ENCODE measurements at regions not wholly inside any gene's neighbourhood (a gene's known extent, or its start where the extent isn't known, plus 50 kb on each side); places are given as distances from the start of the nearest gene placed in this dataset.

DNA sequence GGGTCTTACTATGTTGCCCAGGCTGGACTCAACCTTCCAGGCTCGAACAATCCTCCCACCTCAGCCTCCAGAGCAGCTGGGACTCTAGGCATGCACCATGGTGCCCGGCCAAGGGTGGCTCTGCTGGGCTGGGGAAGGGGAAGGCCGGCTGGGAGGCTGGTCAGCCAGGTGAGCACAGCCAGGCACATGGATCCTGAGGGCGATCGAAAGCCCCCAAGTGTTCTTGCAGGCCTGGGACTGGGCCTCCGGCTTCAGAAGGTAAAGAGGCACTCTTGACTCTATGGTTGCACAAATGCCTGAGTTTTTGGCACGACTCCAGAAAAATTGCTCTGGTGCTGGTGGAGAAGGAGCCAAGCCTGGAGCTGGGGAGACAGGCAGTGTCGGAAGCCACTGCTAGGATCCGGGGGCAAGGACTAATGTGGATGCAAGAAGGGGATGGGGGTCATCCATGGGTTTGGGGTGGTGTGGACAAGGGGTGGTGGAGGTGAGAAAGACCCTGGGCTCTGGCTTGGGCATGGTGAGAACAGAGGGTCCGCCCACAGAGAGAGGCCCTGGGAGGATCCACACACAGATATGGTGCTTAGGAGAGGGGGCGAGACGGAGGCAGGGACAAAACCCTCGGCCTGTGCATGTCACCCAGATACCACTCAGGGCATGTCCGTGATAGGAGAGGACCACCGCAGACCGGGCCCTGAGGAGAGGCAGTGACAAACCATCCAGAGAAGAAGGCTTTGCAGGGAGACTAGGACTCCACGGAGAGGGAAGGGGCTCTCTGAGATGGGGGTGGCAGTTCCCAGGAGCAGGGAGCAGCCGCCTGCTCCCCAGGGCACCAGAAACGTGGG lies 51.1 kb upstream of the COL5A1 start:
- CTCF ChIA-PET, result no interaction called here
- TF ChIP-seq, protein P1, sequence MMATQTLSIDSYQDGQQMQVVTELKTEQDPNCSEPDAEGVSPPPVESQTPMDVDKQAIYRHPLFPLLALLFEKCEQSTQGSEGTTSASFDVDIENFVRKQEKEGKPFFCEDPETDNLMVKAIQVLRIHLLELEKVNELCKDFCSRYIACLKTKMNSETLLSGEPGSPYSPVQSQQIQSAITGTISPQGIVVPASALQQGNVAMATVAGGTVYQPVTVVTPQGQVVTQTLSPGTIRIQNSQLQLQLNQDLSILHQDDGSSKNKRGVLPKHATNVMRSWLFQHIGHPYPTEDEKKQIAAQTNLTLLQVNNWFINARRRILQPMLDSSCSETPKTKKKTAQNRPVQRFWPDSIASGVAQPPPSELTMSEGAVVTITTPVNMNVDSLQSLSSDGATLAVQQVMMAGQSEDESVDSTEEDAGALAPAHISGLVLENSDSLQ (IDR thresholded peaks at IDR 0.05), result no peak
- TF ChIP-seq SUZ12 (IDR thresholded peaks at IDR 0.05) (no peak), ELF4 (IDR thresholded peaks at IDR 0.05) (no peak), FOXA1 (IDR thresholded peaks at IDR 0.05) (no peak), FOXK2 (IDR thresholded peaks at IDR 0.05) (no peak), FOXM1 (IDR thresholded peaks at IDR 0.05; ENCODE audit: borderline replicate concordance) (no peak), CTBP1 (IDR thresholded peaks at IDR 0.05; ENCODE audit: borderline replicate concordance) (no peak), ARNT (IDR thresholded peaks at IDR 0.05) (no peak), BHLHE40 (IDR thresholded peaks at IDR 0.05; ENCODE audit: borderline replicate concordance) (no peak), NFRKB (IDR thresholded peaks at IDR 0.05) (no peak), L3MBTL2 (conservative IDR thresholded peaks at IDR 0.05) (no peak), TARDBP (IDR thresholded peaks at IDR 0.05) (no peak), ZNF384 (IDR thresholded peaks at IDR 0.05) (no peak), HDGF (IDR thresholded peaks at IDR 0.05; ENCODE audit: borderline replicate concordance) (no peak), SP1 (IDR thresholded peaks at IDR 0.05) (no peak), LEF1 (IDR thresholded peaks at IDR 0.05; ENCODE audit: borderline replicate concordance) (no peak)
- POLR2A ChIA-PET, result no interaction called here
- DNase-seq (ENCODE audit: extremely low spot score), result no peak

DNA sequence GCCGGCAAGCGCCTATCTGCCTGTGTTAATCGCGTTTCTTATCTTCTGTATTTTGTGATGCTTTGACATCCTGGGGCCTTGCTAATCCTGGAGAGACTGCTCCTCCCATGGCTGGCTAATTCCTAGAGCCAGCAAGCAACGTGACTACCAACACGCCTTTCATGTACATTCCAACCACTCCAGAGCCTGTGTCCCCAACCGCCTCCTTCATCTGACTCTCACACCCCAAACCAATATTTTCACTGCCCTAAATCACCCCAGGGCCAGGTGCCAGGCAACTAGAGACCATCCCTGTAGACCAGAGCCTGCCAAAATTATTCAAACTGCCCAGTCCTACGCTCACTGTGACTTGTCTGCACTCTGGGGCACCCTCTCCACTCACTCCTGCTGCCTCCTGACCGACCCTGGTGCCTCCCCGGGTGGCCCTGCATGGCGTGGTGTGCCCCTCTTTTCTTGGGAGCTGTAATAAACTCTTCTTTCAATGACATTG lies 50.5 kb upstream of the COL5A1 start:
- DNase-seq (ENCODE audit: extremely low spot score), result no peak
- ChIA-PET CTCF (no interaction called here), POLR2A (no interaction called here)
- TF ChIP-seq TARDBP (IDR thresholded peaks at IDR 0.05), result no peak
- TF ChIP-seq, protein P1 (IDR thresholded peaks at IDR 0.05), result no peak
- TF ChIP-seq L3MBTL2 (conservative IDR thresholded peaks at IDR 0.05), result no peak
- no peak for TF ChIP-seq HDGF (IDR thresholded peaks at IDR 0.05; ENCODE audit: borderline replicate concordance)
- no peak for TF ChIP-seq CTBP1 (IDR thresholded peaks at IDR 0.05; ENCODE audit: borderline replicate concordance)
- TF ChIP-seq ARNT (IDR thresholded peaks at IDR 0.05), result no peak
- no peak for TF ChIP-seq ZNF384 (IDR thresholded peaks at IDR 0.05)
- no peak for TF ChIP-seq FOXK2 (IDR thresholded peaks at IDR 0.05)

DNA sequence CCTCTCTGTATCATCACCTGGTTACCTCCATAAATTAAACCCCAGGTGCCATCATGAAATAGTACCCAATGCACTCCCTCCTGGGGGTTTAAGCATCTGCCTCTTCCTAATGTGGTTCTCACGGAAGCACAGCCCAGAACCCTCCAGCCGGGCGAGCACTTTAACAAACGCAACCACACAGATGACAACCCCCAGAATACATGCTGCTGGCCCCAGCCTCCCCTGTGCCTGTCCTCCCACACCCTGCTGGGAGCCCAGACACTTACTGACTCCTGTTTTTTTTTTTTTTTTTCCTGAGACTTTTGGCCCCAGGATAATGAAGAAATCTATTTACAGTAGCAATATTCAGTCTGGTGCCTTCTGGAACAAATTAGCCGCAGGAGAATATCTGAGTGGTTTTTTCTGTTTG lies 50.0 kb upstream of the COL5A1 start:
- CTCF ChIA-PET, result no interaction called here
- DNase-seq (ENCODE audit: extremely low spot score), result no peak
- POLR2A ChIA-PET, result no interaction called here
- TF ChIP-seq FOXK2 (IDR thresholded peaks at IDR 0.05) (no peak), CTBP1 (IDR thresholded peaks at IDR 0.05; ENCODE audit: borderline replicate concordance) (no peak), ELF4 (IDR thresholded peaks at IDR 0.05) (no peak), LEF1 (IDR thresholded peaks at IDR 0.05; ENCODE audit: borderline replicate concordance) (no peak), SP1 (IDR thresholded peaks at IDR 0.05) (no peak), BHLHE40 (IDR thresholded peaks at IDR 0.05; ENCODE audit: borderline replicate concordance) (no peak), L3MBTL2 (conservative IDR thresholded peaks at IDR 0.05) (no peak), FOXM1 (IDR thresholded peaks at IDR 0.05; ENCODE audit: borderline replicate concordance) (no peak), FOXA1 (IDR thresholded peaks at IDR 0.05) (no peak), NFRKB (IDR thresholded peaks at IDR 0.05) (no peak), SUZ12 (IDR thresholded peaks at IDR 0.05) (no peak), ARNT (IDR thresholded peaks at IDR 0.05) (no peak), ZNF384 (IDR thresholded peaks at IDR 0.05) (no peak), HDGF (IDR thresholded peaks at IDR 0.05; ENCODE audit: borderline replicate concordance) (no peak), TARDBP (IDR thresholded peaks at IDR 0.05) (no peak)
- TF ChIP-seq, protein P1 (IDR thresholded peaks at IDR 0.05), result no peak
